ENCODE measurements at regions not wholly inside any gene's neighbourhood (a gene's known extent, or its start where the extent isn't known, plus 50 kb on each side); places are given as distances from the start of the nearest gene placed in this dataset.
"Not testable (repeated sequence)": the region's sequence is repeated elsewhere in the genome, so short reads cannot be mapped to it uniquely, and the experiment has no call there.

DNA sequence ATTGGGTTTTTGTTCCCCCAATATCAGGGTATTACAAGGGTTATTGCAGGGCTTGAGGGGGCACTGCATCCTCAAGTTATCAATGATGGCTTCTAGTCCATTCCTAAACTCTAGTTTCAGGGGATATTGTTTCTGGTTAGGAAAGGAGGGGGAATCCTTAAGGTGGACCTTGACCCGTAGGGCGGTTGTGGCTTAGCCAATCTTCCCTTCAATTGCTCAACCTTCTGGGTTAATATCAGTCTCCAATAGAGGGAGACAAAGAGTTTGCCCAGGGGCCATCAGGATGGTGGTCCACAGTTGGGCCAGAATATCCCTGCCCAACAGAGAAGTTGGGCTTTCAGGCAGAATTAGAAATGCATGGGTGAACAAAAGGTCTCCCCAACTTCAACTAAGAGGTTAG is 214.9 kb downstream of the BCHE start:
- no peak for FAIRE-seq

DNA sequence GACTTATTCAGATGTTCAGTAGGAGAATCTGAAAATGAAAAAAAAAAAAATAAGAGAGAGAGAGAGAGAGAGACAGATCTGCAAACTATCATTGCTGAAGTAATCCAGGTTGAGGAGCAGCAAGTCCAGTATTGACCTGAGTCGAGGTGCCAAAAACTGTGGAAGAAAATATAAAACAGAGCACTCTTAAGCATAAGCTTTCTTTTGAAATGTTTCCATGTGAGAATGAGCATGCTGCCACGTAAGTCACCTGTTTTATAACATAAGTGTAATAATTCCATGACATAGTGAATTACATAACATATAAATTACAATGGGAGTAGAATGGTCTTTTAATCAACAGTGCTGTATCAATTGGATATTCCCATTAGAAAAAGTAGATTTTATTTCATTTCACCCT is 218.2 kb downstream of the BCHE start:
- no peak for FAIRE-seq

DNA sequence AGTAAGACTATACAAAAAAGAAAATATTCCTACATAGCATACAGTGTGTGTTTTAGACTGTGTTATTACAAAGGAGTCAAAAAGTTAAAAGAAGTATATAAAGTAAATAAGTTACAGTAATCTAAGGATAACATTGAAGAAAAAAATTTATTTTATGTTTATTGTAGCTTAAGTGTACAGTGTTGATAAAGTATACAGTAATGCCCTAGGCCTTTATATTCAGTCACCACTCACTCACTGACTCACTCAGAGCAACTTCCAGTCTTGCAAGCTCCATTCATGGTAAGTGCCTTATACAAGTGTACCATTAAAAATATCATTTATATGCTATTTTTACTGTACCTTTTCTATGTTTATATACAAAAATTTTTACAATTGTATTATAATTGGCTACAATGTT is 220.1 kb downstream of the BCHE start:
- no peak for FAIRE-seq

DNA sequence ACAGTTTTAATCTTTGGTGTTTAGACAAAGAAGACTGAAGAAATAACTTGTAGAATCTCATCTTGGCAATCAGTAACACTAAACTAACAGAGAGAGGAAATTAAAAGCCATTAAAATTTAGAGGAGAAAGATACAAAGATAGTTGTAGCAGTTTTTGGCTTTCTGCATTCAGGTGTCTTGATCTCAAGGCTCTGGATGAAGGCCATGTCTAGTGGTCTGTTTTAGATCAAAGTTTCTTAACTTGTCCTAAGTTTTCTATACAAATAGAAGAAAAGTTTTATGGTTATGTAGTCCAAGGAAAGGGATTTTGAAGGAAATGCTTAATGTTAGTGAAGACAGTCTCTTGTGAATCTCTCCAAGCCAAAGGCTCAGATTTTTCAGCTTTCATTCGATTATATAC is 222.9 kb downstream of the BCHE start:
- FAIRE-seq: no peak

DNA sequence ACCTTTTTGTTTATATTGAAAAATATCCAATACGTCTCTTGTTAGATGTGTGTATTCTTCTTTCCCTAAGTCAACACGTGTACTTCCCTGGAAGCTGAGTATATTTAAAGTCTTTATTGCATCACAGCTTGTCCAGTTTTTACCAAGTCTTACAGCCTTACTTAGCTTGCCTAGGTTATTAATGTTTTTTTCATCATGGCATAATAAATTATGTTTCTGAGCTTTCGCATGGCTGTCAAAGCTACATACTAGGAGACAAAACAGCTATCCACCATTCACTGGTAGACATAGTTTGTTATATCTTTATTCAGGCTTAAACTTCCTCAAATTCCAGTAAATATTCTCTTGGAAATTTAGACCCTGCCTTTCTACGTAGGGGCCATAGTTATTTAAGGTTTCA is 224.2 kb downstream of the BCHE start:
- no peak for FAIRE-seq

DNA sequence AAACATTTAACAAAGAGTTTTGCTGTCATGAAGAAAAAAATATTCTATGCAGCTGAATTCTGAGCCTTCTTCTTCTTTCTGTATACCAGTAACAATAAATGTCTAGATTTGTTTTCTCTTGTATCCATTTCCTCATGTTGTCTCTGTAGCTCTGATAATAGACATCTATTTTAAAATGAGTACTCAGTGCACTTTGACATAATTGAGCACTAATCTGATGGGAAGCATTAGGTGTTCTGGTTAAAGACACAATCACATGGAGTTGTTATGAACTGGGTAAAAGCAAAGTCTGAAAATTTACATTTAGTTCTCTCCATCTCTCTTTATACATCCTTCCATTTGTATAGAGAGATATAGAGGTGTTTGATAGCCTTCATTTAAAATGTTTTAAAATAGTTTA is 230.0 kb downstream of the BCHE start:
- FAIRE-seq: no peak

DNA sequence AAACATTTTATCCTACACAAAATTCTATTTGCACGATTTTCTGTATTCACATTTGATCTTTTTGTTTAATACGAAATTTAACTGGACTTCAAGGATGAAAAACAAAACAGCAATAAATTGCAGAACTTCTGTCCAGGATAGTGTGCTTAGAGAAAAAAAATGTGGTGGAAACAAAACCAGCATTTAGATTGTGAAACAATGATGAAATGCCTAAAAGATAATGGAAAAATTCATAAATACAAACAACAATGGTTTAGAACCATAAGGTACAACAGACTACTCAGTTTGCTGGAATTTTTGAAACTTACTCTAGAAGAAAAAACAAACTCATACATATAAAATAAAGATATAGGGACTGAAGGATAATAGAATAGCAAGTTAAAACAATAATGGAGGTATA is 234.0 kb downstream of the BCHE start:
- no peak for FAIRE-seq

DNA sequence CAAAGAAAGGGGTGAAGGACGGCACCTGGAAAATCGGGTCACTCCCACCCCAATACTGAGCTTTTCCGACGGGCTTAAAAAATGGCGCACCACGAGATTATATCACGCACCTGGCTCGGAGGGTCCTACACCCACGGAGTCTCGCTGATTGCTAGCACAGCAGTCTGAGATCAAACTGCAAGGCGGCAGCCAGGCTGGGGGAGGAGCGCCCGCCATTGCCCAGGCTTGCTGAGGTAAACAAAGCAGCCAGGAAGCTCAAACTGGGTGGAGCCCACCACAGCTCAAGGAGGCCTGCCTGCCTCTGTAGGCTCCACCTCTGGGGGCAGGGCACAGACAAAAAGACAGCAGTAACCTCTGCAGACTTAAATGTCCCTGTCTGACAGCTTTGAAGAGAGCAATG is 264.7 kb downstream of the BCHE start:
- FAIRE-seq: not testable (repeated sequence)

DNA sequence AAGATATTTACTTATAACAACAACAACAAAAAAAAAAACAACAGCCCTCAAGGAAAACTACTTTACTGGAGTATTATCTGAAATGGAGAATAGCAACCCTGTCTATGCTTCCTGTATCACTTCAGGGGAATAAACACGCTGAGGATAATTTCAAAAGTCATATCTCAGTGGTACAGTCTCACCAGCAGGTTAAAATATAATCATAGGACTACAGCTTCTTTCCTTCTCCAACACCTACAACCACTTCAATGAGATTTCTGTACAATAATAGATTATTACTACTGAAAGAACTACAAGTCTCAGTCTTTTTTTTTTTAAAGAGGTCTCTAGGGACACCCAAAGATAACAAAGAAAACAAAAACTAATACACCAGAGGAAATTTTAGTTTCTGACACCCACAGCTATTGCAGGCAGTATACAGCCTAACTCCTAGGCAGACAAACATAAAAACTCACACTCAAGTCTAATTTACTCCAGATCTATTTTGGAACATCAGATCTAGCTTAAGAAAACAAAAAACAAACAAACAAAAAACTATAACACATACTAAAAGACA is 268.2 kb downstream of the BCHE start:
- FAIRE-seq: no peak

DNA sequence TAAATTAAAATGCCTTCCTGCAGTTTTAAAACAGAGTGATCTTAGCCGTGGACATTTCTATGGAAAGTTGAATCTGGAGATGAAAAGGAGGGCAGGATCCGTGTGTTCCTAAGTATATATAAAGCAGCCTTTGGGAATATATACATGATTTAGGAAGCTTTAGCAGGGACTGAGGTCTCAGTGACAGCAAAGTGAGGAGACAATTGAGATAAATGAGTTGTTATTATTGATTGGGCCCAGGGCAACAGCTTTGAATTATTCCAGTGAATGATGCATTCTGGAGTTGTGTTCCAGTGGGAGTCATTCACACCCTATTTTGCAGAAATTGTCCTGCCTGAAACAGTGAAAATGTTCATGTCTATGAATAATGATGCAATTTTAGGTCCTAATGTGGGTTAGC is 281.4 kb downstream of the BCHE start:
- FAIRE-seq: no peak

DNA sequence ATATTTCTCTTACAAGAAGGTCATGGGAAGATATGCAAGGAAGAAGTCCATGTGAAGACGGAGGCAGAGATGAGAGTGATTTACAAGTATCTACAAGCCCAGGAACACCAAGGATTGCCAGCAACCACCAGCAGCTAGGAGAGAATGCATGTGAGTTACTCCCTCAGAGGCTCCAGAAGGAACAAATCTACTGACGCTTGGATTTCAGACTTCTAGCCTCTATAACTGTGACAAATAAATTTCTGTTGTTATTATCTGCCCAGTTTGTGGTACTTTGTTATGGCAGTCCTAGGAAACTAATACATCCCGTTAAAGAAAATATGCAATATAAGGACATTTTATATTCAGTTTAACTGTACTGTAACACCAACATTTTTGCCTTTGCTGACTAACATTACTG is 283.9 kb downstream of the BCHE start:
- FAIRE-seq: no peak

DNA sequence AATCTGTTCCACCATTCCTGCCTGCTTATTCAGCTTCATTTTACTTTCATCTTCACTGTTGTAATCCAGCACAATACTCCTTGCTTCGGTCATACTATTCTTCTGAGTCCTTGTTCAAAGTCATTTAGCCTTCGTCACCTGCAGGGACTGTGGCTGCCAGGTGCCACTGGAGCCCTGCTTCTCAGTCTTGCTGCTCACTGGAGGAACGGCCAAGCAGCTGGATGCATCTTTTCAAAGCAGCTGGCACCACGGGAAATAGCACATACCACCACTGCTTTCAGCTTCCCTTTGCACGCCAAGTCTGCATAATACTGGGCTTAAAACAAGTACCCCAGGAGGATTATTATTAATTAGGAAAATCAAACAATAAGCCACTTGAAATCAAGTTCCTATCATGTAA is 287.6 kb downstream of the BCHE start:
- no peak for FAIRE-seq

DNA sequence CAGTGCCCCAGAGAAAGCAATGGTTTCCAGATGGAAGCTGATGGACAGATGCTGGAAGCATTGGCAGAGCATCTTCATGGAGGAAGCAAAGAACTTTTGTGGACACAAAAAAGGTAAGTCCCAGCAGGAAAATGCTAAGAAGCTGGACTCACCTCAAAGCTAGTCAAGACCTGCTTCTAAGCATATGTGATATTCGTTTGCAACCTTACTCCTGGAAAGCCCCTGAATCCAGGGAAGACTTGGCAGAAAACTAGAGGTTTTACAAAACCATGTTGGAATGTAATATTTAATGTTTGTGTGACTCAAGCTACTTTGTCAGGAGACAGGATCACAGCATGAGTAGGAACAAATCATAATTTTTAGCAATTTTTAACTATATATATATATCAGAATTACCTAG is 288.2 kb downstream of the BCHE start:
- FAIRE-seq: no peak

DNA sequence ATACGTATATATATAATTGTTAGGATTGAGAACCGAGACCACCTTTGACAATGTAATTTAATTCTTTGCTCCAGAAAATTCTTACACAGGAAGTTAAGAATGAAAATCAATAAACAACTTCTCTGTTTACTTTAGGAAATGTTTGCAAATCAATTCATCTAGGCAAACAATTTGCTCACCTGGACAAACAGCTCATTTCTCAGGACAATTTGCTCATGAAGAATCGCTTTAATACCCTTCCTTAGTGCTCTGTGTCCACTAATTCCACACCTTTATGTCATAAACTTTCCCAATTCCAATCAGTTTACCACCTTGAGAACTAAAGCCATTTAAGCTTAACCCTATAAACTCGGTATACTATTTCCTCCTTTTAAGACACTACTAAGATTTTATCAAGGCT is 292.2 kb downstream of the BCHE start:
- no peak for FAIRE-seq

DNA sequence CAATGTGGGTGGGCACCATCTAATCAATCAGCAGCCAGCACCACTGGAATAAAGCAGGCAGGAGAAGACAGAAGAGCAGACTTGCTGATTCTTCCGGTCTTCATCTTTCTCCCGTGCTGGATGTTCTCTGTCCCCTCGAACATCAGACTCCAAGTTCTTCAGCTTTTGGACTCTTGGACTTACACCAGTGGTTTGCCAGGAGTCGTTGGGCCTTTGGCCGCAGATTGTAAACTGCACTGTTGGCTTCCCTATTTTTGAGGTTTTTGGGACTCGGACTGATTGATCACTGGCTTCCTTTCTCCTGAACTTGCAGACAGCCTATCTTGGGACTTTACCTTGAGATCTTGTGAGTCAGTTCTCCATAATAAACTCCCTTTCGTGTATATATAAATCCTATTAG is 292.8 kb downstream of the BCHE start:
- FAIRE-seq: no peak

DNA sequence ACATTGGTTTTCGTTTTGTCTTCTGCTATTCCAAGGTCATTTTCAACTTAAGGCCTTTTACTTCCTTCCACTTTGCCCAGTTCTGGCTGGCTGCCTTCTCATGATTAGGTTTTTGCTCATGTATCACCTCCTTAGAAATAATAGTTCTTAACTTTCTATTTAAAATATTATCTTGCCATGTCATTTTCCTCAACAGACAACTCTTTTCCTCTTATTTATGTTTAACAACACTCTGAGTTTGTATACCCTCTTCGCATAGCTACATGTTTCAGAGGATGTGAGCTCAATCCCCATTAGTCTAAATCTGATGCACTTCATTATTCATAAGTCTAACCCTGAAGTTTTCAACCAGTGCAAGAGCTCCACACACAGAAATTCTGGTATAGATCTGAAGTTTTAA is 299.1 kb downstream of the BCHE start:
- no peak for FAIRE-seq

DNA sequence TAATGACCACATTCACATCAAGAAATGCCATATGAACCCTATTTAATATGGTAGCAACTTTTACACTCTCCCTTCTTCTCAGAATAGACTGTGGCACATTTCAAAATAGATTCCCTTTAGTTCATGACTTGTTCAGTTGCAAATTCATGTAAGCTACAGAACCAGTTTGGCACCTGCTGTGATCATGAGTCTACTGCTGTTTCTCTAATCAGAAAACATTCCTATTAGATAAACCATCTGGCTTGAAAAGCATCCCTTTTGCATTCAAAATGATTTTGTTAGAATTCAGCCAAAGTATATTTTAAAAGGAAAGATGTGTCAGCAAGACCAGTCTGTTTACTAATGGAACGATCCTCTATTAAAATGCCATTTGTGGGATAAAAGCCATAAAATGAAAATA is 304.4 kb downstream of the BCHE start:
- FAIRE-seq: no peak

DNA sequence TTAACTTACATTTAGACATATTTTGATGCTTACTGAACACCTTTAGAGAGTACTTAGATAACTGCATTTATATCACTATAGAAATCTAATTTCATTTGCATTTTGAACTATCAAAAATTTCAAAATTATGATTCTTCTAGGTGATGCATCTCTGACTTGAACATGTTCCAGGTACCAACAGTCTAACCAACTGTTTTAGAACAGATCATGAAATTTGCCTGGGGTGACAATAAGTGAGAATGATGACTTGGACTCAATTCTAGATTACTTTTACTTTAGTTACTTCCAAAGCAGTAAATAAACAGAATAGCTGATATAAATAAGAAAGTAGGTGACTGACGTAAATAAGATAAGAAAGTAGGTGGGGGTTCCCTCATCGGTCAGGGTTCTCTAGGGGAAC is 307.8 kb downstream of the BCHE start:
- FAIRE-seq: no peak

DNA sequence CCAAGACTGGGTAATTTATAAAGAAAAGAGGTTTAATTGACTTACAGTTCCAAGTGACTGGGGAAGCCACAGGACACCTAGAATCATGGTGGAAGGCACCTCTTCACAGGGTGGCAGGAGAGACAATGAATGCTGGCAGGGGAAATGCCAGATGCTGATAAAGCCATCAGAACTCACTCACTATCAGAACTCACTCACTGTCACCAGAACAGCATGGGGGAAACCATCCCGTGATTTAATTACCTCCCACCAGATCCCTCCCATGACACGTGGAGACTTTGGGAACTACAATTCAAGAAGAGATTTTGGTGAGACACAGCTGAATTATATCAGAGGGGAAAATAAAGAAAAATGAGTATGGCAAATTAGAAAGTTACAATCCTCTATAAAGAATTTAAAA is 310.9 kb downstream of the BCHE start:
- no peak for FAIRE-seq

DNA sequence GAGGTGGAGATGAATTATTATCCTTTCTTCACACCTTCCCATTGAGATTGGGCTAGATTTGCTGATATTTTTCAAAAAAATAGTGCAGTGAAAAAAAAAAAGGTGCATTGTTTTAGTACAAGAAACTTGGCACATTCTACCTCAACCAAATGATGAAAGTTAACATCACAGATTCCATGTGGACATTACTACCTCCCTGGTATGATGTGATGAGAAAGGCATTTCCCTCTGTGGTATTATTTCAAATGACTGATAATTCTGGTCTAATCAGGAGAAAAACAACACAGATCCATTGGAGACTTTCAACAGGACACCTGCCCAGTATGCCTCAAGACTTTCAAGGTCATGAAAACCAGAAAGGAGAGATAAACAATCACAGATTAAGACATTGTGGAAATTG is 313.4 kb downstream of the BCHE start:
- FAIRE-seq: no peak

DNA sequence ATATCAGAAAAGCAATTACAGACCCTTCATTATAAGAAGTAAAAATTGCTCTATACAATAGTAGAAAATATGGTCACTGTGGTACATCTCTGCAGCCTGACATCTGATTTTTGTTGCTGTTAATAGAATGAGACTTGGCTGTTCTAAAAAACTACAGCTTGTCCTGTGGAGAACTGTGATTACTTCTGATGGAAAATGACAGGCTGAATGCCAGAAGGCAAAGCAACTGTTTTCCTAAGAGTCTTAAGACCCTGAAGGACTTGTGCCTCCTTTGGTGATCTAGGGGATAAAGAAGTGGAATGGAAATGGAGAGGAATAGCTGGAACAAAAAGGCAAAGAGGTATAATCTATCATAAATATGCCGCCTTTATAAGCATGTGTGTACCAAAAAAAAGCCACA is 314.8 kb downstream of the BCHE start:
- no peak for FAIRE-seq

DNA sequence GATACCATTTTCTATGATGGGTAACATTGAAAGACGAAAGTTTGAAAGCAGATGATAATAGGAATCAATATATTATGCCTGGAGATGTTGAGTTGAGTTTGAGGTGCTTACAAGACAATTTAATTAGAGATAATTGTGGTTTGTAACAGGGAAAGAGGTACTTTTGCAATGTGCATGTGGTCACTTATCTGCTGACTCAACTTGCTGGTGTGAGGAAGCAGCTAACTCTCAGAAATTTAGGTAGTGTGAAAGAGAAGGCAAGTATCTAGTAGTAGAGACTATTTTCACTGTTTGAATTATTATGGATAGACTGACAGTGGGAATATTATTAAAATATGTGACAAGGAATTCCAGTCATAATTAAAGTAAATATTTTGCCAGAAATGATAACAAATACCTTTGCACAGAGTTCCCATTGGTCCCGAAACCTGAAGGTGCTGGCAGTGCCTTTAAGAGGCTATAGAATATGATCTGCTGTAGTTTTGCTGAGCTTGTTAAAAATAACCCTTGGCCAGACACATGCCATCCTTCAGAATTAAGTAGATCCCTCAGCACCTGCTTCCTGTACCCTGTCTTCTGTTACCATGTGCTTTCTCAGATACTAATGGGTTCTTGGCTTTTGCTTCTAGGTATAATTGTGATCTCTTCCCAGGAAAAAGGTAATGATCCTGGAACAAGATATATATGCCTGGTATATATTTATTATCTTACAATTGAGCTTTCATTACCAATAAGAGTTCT is 315.9 kb downstream of the BCHE start:
- no peak for FAIRE-seq

DNA sequence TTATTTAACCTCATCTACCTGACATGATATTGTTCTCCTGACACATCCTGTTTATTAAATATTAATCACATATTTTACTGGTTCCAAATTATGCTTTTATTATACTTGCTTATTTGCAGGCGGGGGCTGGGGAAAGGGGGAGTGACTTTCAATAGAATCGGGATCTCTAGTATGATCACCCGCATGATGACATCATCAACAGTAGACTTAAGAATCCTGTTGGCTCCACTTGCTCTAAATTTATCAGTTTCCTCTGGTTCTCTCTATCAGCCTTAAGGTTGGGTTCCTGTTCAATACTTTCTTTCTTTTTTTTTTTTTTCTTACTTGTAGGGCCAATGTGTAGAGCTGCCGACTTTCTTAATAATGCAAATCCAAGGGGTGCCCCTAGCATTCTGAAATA is 317.5 kb downstream of the BCHE start:
- no peak for FAIRE-seq

DNA sequence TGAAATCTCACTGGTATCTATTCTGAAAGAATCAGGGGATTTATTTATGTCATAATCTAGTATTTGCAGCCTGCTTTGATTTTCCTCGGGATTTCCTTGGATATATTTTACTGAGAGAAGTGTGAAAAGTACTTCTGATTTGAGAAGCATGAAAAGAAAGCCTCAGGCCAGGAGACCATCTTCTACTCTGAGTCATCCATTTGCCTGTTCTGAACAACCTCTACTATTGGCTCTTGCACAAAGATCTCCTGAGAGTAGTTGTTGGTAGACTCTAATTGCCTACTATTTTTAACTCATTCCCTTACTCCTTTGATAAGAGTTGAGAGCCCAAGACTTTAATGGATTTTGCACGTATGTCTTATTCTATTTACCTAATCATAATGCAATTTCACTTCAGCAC is 318.9 kb downstream of the BCHE start:
- no peak for FAIRE-seq
